ENCODE measurements at regions not wholly inside any gene's neighbourhood (a gene's known extent, or its start where the extent isn't known, plus 50 kb on each side); places are given as distances from the start of the nearest gene placed in this dataset.

DNA sequence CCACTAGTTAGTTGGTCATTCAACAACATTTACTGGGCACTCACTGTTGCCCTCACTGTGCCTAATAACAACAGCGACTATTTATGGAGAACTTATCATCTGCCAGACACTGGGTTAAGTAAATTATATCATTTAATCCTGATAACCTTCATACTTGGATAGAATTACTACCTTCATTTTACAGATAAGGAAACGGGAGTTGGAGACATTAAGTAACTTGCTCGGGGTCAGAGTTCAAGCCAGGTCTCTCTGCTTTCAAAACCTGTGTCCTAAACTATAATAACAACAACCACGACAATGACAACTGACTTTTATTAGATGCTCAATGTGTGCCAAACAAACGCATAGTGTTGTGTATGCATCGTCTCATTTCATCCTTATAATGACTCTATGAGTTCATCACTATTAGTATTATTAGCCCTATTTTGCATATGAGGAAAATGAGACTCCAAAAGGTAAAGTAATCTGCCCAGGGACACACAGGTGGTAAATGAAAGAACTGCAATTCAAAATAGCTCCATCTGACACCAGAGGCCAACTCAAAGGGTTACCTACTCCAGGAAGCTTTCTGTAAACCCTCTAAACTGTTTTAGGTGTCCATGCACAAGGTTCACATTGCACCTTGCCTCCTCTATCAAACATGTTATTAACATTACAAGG, 98.4 kb upstream of the ACSL4 start:
- WGBS (ENCODE audit: insufficient coverage) = no CpG with 5 or more reads among the region's 6 CpGs
- no peaks in the 10 kb centered on the region for H3K27me3 Mint-ChIP-seq
- Histone ChIP-seq H3K9me3 (ENCODE audit: control extremely low read depth in 1 of 3, control insufficient read depth in 2 of 3, insufficient read depth in 1 of 3, low read length in 2 of 3) (no peaks in the 10 kb centered on the region), H3K36me3 (replicated peaks in 1 of 2; ENCODE audit: control extremely low read depth in 1 of 2, control insufficient read depth in 1 of 2, extremely low read depth in 1 of 2, insufficient read depth in 2 of 2, low read length in 1 of 2) (no peaks in the 10 kb centered on the region), H3K9ac (ENCODE audit: low read length) (no peak overlapping the region), H2AFZ (ENCODE audit: insufficient read depth, low read depth, low read length, poor library complexity, severe bottlenecking) (no peak overlapping the region), H3K79me2 (ENCODE audit: control insufficient read depth, insufficient read depth, low read length) (no peaks in the 10 kb centered on the region), H3K27me3 (replicated peaks in 1 of 4; ENCODE audit: control extremely low read depth in 1 of 4, control insufficient read depth in 3 of 4, insufficient read depth in 4 of 4, low read length in 3 of 4) (no peaks in the 10 kb centered on the region), H3K27ac (ENCODE audit: low read length in 2 of 2) (no peak overlapping the region), H3K4me2 (replicated peaks; ENCODE audit: low read depth, low read length, poor library complexity, severe bottlenecking) (no peak overlapping the region), H4K20me1 (ENCODE audit: control insufficient read depth, insufficient read depth, low read length, poor library complexity, severe bottlenecking) (no peaks in the 10 kb centered on the region), H3K4me1 (ENCODE audit: control insufficient read depth in 2 of 2, insufficient read depth in 2 of 2, low read length in 2 of 2) (no peaks in the 10 kb centered on the region), H3K4me3 (ENCODE audit: control extremely low read depth in 1 of 5, extremely low read depth in 1 of 5, insufficient read depth in 1 of 5, low read depth in 2 of 5, low read length in 4 of 5) (no peak overlapping the region)
- H3K9me3 Mint-ChIP-seq (ENCODE audit: insufficient read depth) = no peaks in the 10 kb centered on the region
- POLR2A ChIA-PET = no interaction called here
- ATAC-seq (ENCODE audit: low read depth) (no peak), DNase-seq (no peak)
- CTCF ChIA-PET = interaction anchor here (1.3 kb wide), 1 partner anchor 119 kb away, joined by 3 read pairs; no protein-coding TSS in a partner anchor
- H3K4me1 Mint-ChIP-seq = peaks cover 6% of the 10 kb centered on the region
- no peak overlapping the region for H3K4me3 Mint-ChIP-seq
- TF ChIP-seq, protein P1, sequence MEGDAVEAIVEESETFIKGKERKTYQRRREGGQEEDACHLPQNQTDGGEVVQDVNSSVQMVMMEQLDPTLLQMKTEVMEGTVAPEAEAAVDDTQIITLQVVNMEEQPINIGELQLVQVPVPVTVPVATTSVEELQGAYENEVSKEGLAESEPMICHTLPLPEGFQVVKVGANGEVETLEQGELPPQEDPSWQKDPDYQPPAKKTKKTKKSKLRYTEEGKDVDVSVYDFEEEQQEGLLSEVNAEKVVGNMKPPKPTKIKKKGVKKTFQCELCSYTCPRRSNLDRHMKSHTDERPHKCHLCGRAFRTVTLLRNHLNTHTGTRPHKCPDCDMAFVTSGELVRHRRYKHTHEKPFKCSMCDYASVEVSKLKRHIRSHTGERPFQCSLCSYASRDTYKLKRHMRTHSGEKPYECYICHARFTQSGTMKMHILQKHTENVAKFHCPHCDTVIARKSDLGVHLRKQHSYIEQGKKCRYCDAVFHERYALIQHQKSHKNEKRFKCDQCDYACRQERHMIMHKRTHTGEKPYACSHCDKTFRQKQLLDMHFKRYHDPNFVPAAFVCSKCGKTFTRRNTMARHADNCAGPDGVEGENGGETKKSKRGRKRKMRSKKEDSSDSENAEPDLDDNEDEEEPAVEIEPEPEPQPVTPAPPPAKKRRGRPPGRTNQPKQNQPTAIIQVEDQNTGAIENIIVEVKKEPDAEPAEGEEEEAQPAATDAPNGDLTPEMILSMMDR (IDR thresholded peaks at IDR 0.05) = no peak
- no peak for TF ChIP-seq EZH2 (IDR thresholded peaks at IDR 0.05; ENCODE audit: borderline replicate concordance, insufficient read depth, low read depth, low read length, poor library complexity, severe bottlenecking)
- no peak overlapping the region for H3K27ac Mint-ChIP-seq
- intact Hi-C loops (cut with micrococcal nuclease) = no loop called here

DNA sequence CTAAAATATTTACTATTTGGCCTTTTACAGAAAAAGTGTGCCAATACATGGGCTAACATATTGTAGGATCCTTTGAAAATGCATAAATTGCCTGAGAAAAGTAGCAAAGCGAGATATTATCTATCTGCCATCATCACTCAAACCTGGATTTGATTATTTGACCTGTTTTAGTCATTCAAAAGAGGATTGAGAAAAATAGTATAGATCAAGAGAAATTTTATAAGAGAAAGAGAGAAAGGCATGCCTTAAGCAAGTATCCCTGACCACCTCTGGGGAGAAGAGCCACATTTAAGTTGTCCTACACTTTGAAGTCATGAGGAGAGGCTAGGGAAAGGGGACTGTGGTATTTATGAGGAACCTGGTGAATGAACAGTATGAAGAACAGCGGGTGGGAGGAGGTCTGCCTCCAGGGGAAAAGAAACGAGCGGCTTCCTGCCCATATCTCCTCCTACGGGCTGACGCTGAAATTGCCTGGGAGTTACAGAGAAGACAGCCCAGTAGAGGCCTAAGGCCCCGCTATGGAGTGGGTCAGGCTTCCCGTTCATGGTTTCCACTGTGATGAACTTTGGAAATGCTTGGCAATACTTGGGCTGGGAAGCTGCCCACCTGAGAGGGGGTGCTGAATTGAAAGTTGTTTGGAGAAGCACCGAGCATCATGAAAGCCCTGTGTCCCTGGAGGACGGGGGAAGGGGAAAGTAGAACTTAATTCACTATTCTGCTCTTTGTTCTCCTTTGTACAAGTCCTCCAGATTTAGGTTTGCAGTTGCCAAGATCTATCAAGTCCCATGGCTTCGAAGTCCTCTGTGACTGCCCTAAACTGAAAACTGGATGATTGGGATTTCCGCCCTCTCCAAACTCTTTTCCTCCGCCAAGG, 106.9 kb upstream of the ACSL4 start:
- no peaks in the 10 kb centered on the region for H3K9me3 Mint-ChIP-seq (ENCODE audit: insufficient read depth)
- H3K27ac ChIP-seq (ENCODE audit: low read length in 2 of 2) = no peak overlapping the region
- H3K4me1 ChIP-seq (ENCODE audit: control insufficient read depth in 2 of 2, insufficient read depth in 2 of 2, low read length in 2 of 2) = no peaks in the 10 kb centered on the region
- CTCF ChIA-PET = interaction anchor here (1.2 to 2.4 kb wide), 2 partner anchors 17 to 127 kb away, joined by 4 to 6 read pairs; no protein-coding TSS in a partner anchor
- no peak overlapping the region for H3K4me3 Mint-ChIP-seq
- intact Hi-C loops (cut with micrococcal nuclease) = no loop called here
- TF ChIP-seq, protein P1 (IDR thresholded peaks at IDR 0.05) = no peak
- TF ChIP-seq EZH2 (IDR thresholded peaks at IDR 0.05; ENCODE audit: borderline replicate concordance, insufficient read depth, low read depth, low read length, poor library complexity, severe bottlenecking) = no peak
- 100% methylated on average over 1 of the region's 13 CpGs for WGBS (ENCODE audit: insufficient coverage)
- no peaks in the 10 kb centered on the region for H3K4me1 Mint-ChIP-seq
- no peaks in the 10 kb centered on the region for H3K79me2 ChIP-seq (ENCODE audit: control insufficient read depth, insufficient read depth, low read length)
- no peaks in the 10 kb centered on the region for H4K20me1 ChIP-seq (ENCODE audit: control insufficient read depth, insufficient read depth, low read length, poor library complexity, severe bottlenecking)
- H3K9me3 ChIP-seq (ENCODE audit: control extremely low read depth in 1 of 3, control insufficient read depth in 2 of 3, insufficient read depth in 1 of 3, low read length in 2 of 3) = no peaks in the 10 kb centered on the region
- H2AFZ ChIP-seq (ENCODE audit: insufficient read depth, low read depth, low read length, poor library complexity, severe bottlenecking) = no peak overlapping the region
- H3K4me3 ChIP-seq (ENCODE audit: control extremely low read depth in 1 of 5, extremely low read depth in 1 of 5, insufficient read depth in 1 of 5, low read depth in 2 of 5, low read length in 4 of 5) = no peak overlapping the region
- H3K36me3 ChIP-seq (replicated peaks in 1 of 2; ENCODE audit: control extremely low read depth in 1 of 2, control insufficient read depth in 1 of 2, extremely low read depth in 1 of 2, insufficient read depth in 2 of 2, low read length in 1 of 2) = no peaks in the 10 kb centered on the region
- DNase-seq = no peak
- no peaks in the 10 kb centered on the region for H3K27me3 ChIP-seq (replicated peaks in 1 of 4; ENCODE audit: control extremely low read depth in 1 of 4, control insufficient read depth in 3 of 4, insufficient read depth in 4 of 4, low read length in 3 of 4)
- H3K27me3 Mint-ChIP-seq = no peaks in the 10 kb centered on the region
- POLR2A ChIA-PET = no interaction called here
- no peak overlapping the region for H3K9ac ChIP-seq (ENCODE audit: low read length)
- ATAC-seq (ENCODE audit: low read depth) = no peak
- H3K4me2 ChIP-seq (replicated peaks; ENCODE audit: low read depth, low read length, poor library complexity, severe bottlenecking) = no peak overlapping the region
- H3K27ac Mint-ChIP-seq = no peak overlapping the region

Measured in B cell (primary cell).